Astrocyte of the spinal cord (primary cell): ENCODE measurements at regions not wholly inside any gene's neighbourhood (a gene's known extent, or its start where the extent isn't known, plus 50 kb on each side); places are given as distances from the start of the nearest gene placed in this dataset.
"Not testable (repeated sequence)": the region's sequence is repeated elsewhere in the genome, so short reads cannot be mapped to it uniquely, and the experiment has no call there.

ENCODE experiments used
- DNase-seq: peaks from one replicate; pipeline ENCODE4 v3.0.0; 2011; ENCODE audit warnings: low read depth, low spot score
- H3K4me3 ChIP-seq: 2 replicates; pipeline ENCODE4 v1.5.1; 2011; ENCODE audit warnings: low read depth, mild to moderate bottlenecking, low read length, moderate library complexity
- in situ Hi-C: cut with HindIII; loops from 2 replicates; pipeline ENCODE4 v1.10.0; 2017; ENCODE audit warnings: low sequenced_read_pairs
- TF ChIP-seq, protein P1 (sequence below): IDR thresholded peaks from 2 replicates; pipeline ENCODE4 v1.5.1; 2012; ENCODE audit warnings: low read depth, mild to moderate bottlenecking, low read length, inconsistent platforms

DNA sequence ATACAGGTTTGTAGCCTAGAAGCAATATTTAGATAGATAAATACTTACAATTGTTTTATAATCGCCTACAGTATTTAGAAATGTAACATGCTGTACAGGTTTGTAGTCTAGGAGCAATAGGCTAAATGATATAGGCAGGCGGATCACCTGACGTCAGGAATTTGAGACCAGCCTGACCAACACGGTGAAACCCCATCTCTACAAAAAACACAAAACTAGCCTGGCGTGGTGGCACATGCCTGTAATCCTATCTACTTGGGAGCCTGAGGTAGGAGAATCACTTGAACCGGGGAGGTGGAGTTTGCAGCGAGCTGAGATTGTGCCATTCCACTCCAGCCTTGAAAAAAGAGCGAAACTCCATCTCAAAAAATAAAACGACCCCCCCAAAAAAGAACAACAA, 375.2 kb upstream of the EPHA3 start:
- TF ChIP-seq, protein P1, sequence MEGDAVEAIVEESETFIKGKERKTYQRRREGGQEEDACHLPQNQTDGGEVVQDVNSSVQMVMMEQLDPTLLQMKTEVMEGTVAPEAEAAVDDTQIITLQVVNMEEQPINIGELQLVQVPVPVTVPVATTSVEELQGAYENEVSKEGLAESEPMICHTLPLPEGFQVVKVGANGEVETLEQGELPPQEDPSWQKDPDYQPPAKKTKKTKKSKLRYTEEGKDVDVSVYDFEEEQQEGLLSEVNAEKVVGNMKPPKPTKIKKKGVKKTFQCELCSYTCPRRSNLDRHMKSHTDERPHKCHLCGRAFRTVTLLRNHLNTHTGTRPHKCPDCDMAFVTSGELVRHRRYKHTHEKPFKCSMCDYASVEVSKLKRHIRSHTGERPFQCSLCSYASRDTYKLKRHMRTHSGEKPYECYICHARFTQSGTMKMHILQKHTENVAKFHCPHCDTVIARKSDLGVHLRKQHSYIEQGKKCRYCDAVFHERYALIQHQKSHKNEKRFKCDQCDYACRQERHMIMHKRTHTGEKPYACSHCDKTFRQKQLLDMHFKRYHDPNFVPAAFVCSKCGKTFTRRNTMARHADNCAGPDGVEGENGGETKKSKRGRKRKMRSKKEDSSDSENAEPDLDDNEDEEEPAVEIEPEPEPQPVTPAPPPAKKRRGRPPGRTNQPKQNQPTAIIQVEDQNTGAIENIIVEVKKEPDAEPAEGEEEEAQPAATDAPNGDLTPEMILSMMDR = no peak
- in situ Hi-C loops = no loop called here
- no peak for DNase-seq
- no peak overlapping the region for H3K4me3 ChIP-seq

DNA sequence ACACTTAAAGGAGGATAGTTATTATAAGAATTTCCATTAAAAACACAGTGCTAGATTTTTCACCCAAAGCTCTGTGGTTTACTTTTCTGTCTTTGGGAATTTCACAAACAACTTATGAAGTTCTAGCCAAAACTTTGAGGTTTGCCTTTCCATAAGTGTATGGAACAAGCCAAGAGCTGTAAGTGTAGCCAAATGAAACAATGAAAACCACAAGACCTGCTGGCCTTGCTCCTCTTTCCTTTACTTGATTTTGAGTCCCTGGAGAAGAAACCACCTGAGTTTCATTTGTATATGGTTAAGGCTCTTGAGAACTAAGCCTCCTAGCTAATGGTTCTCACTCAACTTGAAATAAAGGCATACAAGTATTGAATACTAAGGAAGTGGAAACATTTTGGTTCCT, 365.3 kb upstream of the EPHA3 start:
- in situ Hi-C loops = no loop called here
- TF ChIP-seq, protein P1 = no peak
- peak; percentile 79 for DNase-seq
- no peak overlapping the region for H3K4me3 ChIP-seq

DNA sequence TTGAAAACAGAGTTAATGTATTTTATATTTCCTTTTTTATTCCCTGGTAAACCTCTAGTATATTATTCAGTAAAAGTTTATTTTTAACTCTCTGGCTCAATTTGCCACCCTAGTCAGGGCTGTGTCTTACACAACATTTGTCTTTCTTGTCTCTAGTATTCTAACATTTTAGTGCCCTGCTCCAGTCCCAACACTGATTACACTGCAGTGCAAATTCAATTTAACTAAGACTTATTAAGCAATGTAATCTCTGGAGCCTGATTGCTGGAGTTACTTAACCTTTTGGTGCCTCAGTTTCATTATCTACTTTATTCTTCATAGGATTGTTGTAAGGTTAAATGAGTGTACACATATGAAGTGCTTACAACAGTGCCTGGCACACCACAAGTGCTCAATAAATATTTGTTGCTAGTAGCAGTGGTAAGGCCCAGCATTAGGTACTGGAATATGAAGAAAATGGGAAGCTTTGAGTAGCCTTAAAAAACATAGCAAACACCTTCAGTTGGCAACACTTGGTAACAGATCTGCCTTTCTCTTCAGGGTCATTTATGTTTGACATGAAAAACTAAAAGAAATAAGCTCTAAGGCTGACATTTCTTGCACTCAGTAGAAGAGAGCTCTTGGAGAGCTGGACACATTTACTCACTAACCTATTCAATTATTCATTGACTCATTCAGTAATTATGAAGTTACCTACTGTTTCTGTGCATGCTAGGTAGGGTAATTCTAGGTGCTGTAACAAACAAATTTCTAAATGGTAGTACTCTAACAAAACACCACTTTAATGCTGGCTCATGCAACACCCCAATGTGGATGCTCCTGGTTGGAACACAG, 364.5 kb upstream of the EPHA3 start:
- no peak for DNase-seq
- TF ChIP-seq, protein P1 = no peak
- in situ Hi-C loops = no loop called here
- H3K4me3 ChIP-seq = no peak overlapping the region

DNA sequence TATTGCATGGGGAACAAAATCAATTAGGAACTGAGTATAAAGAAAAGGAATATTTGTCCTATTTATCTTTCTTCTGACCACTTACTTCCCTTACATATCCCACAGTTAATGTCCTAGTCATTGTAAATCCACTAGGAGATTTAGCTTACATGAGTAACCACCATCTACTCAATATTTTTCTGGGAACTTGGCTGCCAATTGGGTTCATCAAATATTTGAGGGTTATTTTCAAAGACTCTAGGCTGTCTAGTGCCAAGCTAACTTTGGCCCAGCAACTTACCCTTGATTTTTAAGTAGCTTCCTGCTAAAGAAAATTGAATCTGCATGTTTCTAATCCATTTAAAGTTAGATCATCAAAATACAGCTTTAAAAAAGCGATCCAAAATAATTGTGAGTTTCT, 362.5 kb upstream of the EPHA3 start:
- in situ Hi-C loops = no loop called here
- no peak overlapping the region for H3K4me3 ChIP-seq
- peak; percentile 45 for DNase-seq
- TF ChIP-seq, protein P1 = no peak

DNA sequence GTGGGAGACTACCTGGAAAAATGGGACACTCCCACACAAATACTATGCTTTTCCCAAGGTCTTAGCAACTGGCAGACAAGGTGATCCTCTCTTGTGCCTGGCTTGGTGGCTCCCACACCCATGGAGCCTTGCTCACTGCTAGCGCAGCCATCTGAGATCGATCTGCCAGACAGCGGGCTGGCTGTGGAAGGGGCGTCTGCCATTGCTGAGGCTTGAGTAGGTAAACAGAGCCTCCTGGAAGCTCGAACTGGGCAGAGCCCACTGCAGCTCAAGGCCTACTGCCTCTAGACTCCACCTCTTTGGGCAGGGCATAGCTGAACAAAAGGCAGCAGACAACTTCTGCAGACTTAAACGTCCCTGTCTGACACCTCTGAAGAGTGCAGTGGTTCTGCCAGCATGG, 360.3 kb upstream of the EPHA3 start:
- H3K4me3 ChIP-seq, in situ Hi-C loops, DNase-seq: not testable (repeated sequence)

DNA sequence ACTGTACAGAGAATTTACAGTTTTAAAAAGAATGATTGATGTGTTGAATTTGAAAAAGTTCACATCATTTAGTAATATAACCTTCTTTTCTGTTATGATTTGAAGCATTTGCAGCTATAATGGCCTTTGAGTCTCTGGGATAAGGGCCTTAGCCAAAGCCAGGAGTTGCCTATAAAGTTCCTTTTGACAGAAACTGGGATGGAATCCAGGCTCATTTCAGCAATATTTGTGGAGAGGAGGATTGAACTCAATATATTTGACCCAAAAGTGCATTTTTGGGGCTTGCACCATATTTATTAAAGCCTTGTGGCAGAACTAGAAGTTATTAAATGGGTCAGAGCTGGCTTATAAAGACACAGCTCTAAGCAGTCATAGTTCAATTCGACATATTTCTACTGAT, 348.7 kb upstream of the EPHA3 start:
- no peak overlapping the region for H3K4me3 ChIP-seq
- no peak for DNase-seq
- in situ Hi-C loops = no loop called here
- TF ChIP-seq, protein P1 = no peak

DNA sequence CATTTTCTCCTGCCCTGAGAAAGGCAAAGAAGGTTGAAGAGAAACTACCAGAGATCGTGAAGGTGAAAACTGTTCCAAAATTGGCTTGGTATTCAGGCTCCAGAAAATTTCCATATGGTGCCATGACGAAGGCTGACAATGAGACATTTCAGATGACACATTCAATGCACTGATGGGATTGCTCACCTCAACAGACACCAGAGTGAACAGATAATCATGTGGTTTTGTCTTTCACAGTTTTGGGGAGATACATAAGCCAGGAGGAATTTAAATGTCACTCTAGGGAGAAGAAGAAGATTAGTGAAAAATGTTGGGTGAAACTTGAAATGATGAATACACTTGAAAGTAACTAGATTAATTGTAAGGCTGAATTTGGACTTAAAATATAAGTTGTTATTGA, 339.7 kb upstream of the EPHA3 start:
- no peak overlapping the region for H3K4me3 ChIP-seq
- no peak for DNase-seq
- in situ Hi-C loops = no loop called here

More for the DNA sequence above, 339.7 kb upstream of the EPHA3 start:
- TF ChIP-seq, protein P1 = no peak
